IMR-90 (cell line): ENCODE measurements at regions not wholly inside any gene's neighbourhood (a gene's known extent, or its start where the extent isn't known, plus 50 kb on each side); places are given as distances from the start of the nearest gene placed in this dataset.

Experiments
- MXI1 ChIP-seq: IDR thresholded peaks from 2 replicates; pipeline ENCODE4 v1.6.1; 2012; ENCODE audit warnings: low read depth, mild to moderate bottlenecking, low read length, moderate library complexity, borderline replicate concordance
- RCOR1 ChIP-seq: IDR thresholded peaks from 2 replicates; pipeline ENCODE4 v1.6.1; 2012; ENCODE audit warnings: mild to moderate bottlenecking, low read length, improper control_type of control experiment; ENCODE audit not compliant: insufficient replicate concordance
- TF ChIP-seq, protein P1 (sequence below): conservative IDR thresholded peaks from 2 replicates; pipeline ENCODE4 v1.5.1; 2012; ENCODE audit warnings: mild to moderate bottlenecking, low read depth, low read length, improper control_type of control experiment
- TF ChIP-seq, protein P2 (sequence below): fragments of 150-350 bp; IDR thresholded peaks from 2 replicates; pipeline ENCODE4 v1.6.1; 2017; ENCODE audit warnings: mild to moderate bottlenecking, antibody characterized with exemption, low read length, low read depth

DNA sequence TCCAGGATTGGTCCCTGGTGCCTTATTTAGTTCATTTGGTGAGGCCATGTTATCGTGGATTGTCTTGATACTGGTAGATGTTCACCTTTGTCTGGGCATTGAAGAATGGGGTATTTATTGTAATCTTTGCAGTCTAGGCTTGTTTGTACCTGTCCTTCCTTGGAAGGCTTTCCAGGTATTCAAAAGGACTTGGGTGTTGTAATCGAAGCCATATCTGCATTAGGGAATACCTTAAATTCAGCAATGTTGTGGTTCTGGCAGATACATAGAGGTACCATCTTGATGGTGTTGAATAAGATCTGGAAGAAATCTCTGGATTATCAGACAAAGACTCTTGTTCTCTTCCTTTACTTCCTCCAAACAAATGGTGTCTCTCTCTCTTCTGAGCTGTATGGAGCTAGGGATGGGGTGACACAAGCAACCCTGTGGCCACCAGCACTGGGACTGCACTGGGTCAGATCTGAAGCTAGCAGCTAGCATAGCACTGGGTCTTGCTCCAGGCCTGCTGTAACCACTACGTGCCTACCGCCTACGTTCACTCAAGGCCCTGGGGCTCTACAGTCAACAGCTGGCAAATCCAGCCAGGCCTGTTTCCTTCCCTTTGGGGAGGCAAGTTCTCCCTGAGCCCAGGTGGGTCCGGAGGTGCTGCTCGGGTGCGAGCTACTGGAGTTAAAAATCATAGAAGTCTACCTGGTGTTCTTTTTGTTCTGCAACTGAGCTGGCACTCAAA, 261.1 kb upstream of the CITED2 start:
- TF ChIP-seq, protein P1, sequence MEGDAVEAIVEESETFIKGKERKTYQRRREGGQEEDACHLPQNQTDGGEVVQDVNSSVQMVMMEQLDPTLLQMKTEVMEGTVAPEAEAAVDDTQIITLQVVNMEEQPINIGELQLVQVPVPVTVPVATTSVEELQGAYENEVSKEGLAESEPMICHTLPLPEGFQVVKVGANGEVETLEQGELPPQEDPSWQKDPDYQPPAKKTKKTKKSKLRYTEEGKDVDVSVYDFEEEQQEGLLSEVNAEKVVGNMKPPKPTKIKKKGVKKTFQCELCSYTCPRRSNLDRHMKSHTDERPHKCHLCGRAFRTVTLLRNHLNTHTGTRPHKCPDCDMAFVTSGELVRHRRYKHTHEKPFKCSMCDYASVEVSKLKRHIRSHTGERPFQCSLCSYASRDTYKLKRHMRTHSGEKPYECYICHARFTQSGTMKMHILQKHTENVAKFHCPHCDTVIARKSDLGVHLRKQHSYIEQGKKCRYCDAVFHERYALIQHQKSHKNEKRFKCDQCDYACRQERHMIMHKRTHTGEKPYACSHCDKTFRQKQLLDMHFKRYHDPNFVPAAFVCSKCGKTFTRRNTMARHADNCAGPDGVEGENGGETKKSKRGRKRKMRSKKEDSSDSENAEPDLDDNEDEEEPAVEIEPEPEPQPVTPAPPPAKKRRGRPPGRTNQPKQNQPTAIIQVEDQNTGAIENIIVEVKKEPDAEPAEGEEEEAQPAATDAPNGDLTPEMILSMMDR = no peak
- TF ChIP-seq, protein P2, sequence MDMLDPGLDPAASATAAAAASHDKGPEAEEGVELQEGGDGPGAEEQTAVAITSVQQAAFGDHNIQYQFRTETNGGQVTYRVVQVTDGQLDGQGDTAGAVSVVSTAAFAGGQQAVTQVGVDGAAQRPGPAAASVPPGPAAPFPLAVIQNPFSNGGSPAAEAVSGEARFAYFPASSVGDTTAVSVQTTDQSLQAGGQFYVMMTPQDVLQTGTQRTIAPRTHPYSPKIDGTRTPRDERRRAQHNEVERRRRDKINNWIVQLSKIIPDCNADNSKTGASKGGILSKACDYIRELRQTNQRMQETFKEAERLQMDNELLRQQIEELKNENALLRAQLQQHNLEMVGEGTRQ = no peak
- no peak for TF ChIP-seq MXI1
- TF ChIP-seq RCOR1 = no peak
